ENCODE measurements at regions not wholly inside any gene's neighbourhood (a gene's known extent, or its start where the extent isn't known, plus 50 kb on each side); places are given as distances from the start of the nearest gene placed in this dataset.
"Not testable (repeated sequence)": the region's sequence is repeated elsewhere in the genome, so short reads cannot be mapped to it uniquely, and the experiment has no call there.

DNA sequence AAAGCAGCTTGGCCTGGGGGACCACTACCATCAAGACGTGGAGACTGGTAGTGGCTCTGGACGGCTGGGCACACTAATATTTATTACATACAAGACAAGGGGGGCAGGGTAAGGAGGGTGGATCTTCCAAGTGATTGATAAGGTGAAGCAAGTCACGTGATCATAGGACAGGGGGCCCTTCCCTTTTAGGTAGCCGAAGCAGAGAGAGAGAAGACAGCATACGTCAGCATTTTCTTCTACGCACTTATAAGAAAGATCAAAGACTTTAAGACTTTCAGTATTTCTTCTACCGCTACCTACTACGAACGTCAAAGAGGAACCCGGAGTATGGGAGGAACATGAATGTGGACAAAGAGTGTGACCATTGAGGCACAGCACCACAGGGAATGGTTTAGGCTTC, 307.9 kb downstream of the RPIA start:
- DNase-seq (ENCODE audit: low read depth), result no peak

- DNase-seq (ENCODE audit: low read depth), result no peak
Measured at GRCh38 chr2:89000235-89000634, 308.8 kb downstream of the RPIA start.

- DNase-seq (ENCODE audit: low read depth), result not testable (repeated sequence)
Measured at GRCh38 chr2:89004238-89004637, 312.8 kb downstream of the RPIA start.

- DNase-seq (ENCODE audit: low read depth), result not testable (repeated sequence)
Measured at GRCh38 chr2:89020566-89020965, 329.1 kb downstream of the RPIA start.

DNA sequence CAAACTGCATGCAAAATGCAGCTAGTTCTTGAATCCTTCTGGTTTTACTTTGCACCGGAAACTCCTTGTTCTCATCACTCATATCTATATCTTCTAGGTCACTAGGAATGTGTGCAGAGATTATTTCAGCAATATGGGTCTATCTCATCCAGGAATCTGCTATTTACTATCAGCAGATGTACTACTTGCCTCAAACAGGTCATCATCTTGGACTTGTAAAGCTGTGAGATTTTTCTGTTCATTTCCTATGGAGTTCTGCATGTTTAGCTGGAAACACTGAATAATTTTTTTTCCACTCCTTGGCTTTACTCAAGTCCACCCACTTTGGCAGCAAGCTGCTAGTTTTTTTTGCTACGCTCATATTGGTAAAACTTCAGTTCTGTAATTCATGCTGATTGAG, 334.8 kb downstream of the RPIA start:
- not testable (repeated sequence) for DNase-seq (ENCODE audit: low read depth)

GRCh38 chr2:89027115-89027514, 335.6 kb downstream of the RPIA start:
- not testable (repeated sequence) for DNase-seq (ENCODE audit: low read depth)

GRCh38 chr2:89027536-89027935, 336.1 kb downstream of the RPIA start:
- not testable (repeated sequence) for DNase-seq (ENCODE audit: low read depth)

- DNase-seq (ENCODE audit: low read depth), result not testable (repeated sequence)
Measured at GRCh38 chr2:89029257-89029656, 337.8 kb downstream of the RPIA start.

DNA sequence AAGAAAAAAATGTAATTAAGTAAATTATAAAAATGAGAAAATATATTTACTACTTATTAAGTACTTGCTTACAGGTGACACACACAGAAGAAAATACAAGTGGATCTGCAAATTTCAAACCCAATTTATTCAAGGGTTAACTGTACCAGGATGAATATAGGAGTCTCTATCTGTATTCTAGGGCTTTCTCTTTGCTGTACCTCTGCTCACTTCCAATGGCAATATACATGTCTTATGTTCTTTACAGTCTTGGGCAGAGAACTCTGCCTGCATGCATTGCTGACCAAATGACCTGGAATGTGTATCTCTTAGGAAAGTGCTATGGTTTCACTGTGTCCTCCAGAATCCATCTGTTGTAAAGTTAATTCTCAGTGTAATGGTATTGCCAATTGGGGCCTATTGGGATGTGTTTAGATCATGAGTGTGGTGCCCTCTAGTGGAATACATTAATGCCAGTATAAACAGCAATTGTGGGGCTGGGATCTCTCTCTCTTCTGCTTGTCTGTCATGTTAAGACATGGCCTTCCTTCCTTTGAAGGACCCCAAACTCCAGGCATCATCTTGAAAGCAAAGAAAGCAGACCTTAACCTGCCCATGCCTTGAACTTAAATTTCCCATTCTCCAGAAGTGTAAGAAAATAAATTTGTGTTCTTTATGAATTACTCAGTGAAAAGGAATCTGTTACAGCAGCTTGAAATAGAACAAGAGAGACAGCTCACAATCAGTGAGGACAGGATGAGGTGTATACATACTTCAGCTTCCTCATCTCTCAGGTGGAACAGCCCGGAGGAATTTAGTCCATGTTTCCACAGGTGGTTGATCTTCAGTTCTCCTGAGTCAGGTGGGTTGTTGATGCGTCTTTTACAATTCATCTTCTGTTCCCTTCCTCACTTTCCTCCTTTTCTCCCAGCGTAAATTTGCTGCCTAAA, 356.9 kb downstream of the RPIA start:
- DNase-seq (ENCODE audit: low read depth), result not testable (repeated sequence)

DNA sequence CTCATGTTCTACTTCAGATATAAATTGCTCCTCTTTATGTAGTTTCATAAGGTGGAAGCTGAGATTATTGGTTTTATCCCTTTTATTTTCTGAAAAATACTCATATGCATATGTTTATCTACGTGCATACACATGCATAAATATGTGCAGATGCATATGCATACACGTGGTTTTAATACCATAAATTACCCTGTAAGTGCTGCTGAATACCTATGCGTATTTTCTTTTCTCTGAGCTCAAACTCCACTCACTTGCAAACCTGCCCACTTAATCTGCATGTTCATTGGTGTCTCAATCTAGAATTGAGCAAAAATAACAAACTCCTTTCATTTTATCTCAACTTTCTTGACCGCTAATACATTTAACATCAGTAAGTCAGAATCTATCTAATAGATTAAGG, 367.1 kb downstream of the RPIA start:
- not testable (repeated sequence) for DNase-seq (ENCODE audit: low read depth)

DNA sequence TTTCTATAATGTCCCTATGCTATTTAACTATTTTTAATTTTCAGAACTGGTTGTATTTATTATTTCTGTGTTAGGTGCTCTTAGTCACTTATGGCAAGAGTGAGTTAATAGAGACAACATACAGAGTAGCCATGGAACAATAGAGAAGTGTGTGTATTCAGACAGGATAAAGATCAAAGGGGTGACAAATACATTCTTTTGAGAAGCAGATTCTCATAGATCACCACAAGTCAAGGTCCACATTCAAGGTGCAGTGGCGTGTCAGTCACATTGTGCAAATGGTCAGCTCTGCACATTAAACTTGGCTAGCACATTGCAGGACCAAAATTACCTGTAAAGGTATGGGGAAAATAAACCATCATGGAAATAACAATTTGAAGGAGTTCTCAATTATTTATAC, 369.7 kb downstream of the RPIA start:
- DNase-seq (ENCODE audit: low read depth), result not testable (repeated sequence)

GRCh38 chr2:89076771-89077170, 385.3 kb downstream of the RPIA start:
- not testable (repeated sequence) for DNase-seq (ENCODE audit: low read depth)

DNA sequence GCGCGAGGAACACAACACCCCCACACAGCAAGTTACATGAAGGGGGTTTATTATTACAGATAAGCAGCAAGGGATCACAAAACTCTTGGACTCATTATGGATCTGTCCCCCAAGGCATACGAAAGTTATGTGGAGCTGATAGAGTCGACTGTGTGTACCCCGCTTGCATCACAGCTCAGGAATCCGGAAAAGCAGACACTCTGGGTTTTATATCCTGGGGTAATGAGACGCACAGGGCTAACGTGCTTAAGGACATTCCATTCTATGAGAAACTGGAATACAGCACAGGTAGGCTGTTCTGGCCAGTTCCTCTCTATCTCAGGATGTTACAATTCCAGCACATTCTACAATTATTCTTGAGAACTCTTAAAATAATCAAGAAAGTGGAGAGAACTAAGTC, 401.4 kb downstream of the RPIA start:
- DNase-seq (ENCODE audit: low read depth), result not testable (repeated sequence)

- not testable (repeated sequence) for DNase-seq (ENCODE audit: low read depth)
Measured at GRCh38 chr2:89095060-89095459, 403.6 kb downstream of the RPIA start.

- not testable (repeated sequence) for DNase-seq (ENCODE audit: low read depth)
Measured at GRCh38 chr2:89102587-89102986, 411.1 kb downstream of the RPIA start.

- DNase-seq (ENCODE audit: low read depth), result not testable (repeated sequence)
Measured at GRCh38 chr2:89106369-89107019, 415.0 kb downstream of the RPIA start.

DNA sequence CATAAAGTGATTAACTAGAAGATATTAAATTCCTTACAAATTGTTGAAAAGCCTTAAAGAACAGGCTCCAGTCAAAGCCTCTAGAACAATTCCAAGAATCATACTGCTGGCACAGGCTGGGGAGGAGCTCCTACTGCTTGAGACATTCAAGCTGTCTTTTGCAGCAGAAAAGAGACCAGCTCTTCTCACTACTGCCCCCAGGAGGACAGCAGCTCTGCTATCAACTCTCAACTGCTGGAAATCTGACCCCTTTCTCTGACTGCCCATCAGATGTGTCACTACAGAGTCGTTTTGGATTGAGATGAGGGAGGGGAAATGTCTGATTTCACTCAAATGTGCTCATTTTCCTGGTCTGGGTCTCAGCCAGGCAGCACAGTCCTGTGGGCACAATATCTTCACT, 421.0 kb downstream of the RPIA start:
- not testable (repeated sequence) for DNase-seq (ENCODE audit: low read depth)

- DNase-seq (ENCODE audit: low read depth), result not testable (repeated sequence)
Measured at GRCh38 chr2:89113286-89113685, 421.8 kb downstream of the RPIA start.

GRCh38 chr2:89129440-89129839, 438.0 kb downstream of the RPIA start:
- DNase-seq (ENCODE audit: low read depth), result not testable (repeated sequence)

- DNase-seq (ENCODE audit: low read depth), result not testable (repeated sequence)
Measured at GRCh38 chr2:89130665-89131308, 439.3 kb downstream of the RPIA start.

DNA sequence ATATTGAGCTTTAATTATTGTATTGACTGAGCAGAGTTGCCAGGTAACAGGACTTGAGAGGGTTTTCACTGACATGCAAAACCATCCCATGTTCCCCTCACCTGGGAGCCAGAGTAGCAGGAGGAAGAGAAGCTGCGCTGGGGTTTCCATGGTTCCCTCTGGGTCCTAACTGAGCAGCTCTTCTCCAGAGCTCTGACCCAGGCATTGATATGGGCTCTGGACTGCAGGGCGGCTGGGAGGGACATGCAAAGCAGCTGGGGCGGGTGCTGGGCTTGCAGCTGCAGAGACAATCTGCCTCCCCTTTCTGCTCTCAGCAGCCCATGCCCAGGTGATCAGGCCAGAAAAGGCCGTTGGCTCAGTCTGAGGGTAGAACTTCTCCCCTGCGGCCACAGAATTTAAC, 451.5 kb downstream of the RPIA start:
- DNase-seq (ENCODE audit: low read depth), result not testable (repeated sequence)

DNA sequence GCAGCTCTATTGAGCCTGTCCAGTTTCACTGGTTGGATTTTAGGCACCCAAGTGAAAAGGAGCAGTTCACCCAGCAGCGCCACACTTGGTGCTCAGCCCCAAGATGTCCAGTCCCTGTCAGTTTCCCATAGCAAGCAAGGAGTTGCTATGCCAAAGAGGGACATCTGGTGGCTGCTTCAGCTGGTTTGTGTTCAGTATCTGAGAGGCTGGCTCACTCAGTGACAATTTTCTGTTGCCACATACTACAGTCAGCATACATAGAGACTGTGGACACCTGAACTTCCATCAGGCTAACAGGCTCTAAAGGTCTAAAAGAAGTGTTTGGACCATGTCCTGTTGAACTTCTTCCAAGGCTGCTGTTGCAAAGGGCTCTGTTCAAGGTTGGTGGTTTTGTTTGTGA, 453.9 kb downstream of the RPIA start:
- not testable (repeated sequence) for DNase-seq (ENCODE audit: low read depth)

DNA sequence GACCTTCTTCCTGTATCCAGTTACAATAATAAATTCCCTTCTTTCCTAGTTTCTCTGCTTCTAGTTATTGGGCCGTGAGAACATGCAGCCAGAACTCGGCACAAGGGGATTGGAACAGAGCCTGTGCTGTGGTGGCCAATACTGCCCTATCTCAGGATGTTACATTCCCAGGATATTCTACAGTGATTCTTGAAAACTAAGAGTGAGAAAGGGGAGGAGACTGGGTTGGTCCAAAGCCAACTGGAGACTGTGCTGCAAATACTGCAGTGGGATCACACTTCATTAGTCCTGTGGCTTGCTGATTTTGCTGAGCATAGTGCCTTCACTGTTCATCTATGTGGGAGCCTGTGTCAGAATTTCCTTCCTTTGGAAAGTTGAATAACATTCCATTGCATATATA, 456.8 kb downstream of the RPIA start:
- not testable (repeated sequence) for DNase-seq (ENCODE audit: low read depth)

All from CMK (cell line).